NB4 (cell line): ENCODE measurements at regions not wholly inside any gene's neighbourhood (a gene's known extent, or its start where the extent isn't known, plus 50 kb on each side); places are given as distances from the start of the nearest gene placed in this dataset.

Experiments
- CTCF ChIP-seq: IDR thresholded peaks from one replicate; pipeline ENCODE4 v1.5.1; 2012; ENCODE audit warnings: low read depth, low read length
- MAX ChIP-seq: IDR thresholded peaks from 2 replicates; pipeline ENCODE4 v1.6.1; 2011; ENCODE audit warnings: low read depth, low read length
- POLR2A ChIP-seq: IDR thresholded peaks from 2 replicates; pipeline ENCODE4 v1.6.1; 2011; ENCODE audit warnings: mild to moderate bottlenecking; ENCODE audit not compliant: insufficient read length; ENCODE audit errors: extremely low read depth

GRCh38 chr2:41837610-41838009 is 210.2 kb upstream of the PKDCC start:
- TF ChIP-seq CTCF: no peak
- TF ChIP-seq POLR2A: no peak
- TF ChIP-seq MAX: no peak
